CD4-positive, CD25-positive, alpha-beta regulatory T cell (primary cell): ENCODE measurements at regions not wholly inside any gene's neighbourhood (a gene's known extent, or its start where the extent isn't known, plus 50 kb on each side); places are given as distances from the start of the nearest gene placed in this dataset.

Experiments used
- ATAC-seq, 2 donors: fragments of 150-1000 bp; cut with Tn5 transposase; one replicate each; pipeline ENCODE4 v1.10.0; 2021; ENCODE audit warnings: low read depth in 2 of 2, moderate number of reproducible peaks in 2 of 2, moderate library complexity in 1 of 2
- DNase-seq, 3 donors: peaks; one replicate each; pipeline versions ENCODE4 v3.0.0 to v3.0.0-alpha.2; 2012 to 2022; ENCODE audit warnings: mixed read lengths in 1 of 3
- H3K27ac ChIP-seq: one replicate; pipeline ENCODE4 v1.7.0; 2013; ENCODE audit warnings: mild to moderate bottlenecking, low read length; ENCODE audit not compliant: insufficient read depth, poor library complexity, severe bottlenecking
- H3K27me3 ChIP-seq: one replicate; pipeline ENCODE4 v1.7.0; 2013; ENCODE audit warnings: low read length; ENCODE audit not compliant: control insufficient read depth, insufficient read depth
- H3K36me3 ChIP-seq: one replicate; pipeline ENCODE4 v1.7.0; 2013; ENCODE audit warnings: mild to moderate bottlenecking, low read length, moderate library complexity; ENCODE audit not compliant: control insufficient read depth, insufficient read depth
- H3K4me1 ChIP-seq: 2 replicates; pipeline ENCODE4 v1.7.0; 2013; ENCODE audit warnings: mild to moderate bottlenecking, low read length; ENCODE audit not compliant: insufficient read depth, control insufficient read depth, poor library complexity, severe bottlenecking
- H3K4me3 ChIP-seq: one replicate; pipeline ENCODE4 v1.7.0; 2013; ENCODE audit warnings: low read depth, mild to moderate bottlenecking, low read length, moderate library complexity
- H3K9me3 ChIP-seq, 2 experiments: 1 replicate in 1 of 2; 2 replicates in 1 of 2; pipeline ENCODE4 v1.7.0; 2013; ENCODE audit warnings: low read length in 2 of 2, mild to moderate bottlenecking in 1 of 2, moderate library complexity in 1 of 2; ENCODE audit not compliant: control insufficient read depth in 2 of 2
- H3K27ac Mint-ChIP-seq, 3 donors: one replicate each; pipeline ENCODE4 v1.8.0; 2020 to 2022; ENCODE audit warnings: mild to moderate bottlenecking in 3 of 3, mixed read lengths in 3 of 3, moderate library complexity in 2 of 3
- H3K27me3 Mint-ChIP-seq: one replicate; pipeline ENCODE4 v1.8.0; 2022; ENCODE audit warnings: mild to moderate bottlenecking, mixed read lengths
- H3K36me3 Mint-ChIP-seq: one replicate; pipeline ENCODE4 v1.8.0; 2020; ENCODE audit warnings: mixed read lengths
- H3K4me1 Mint-ChIP-seq, 4 donors: one replicate each; pipeline ENCODE4 v1.8.0; 2020 to 2022; ENCODE audit warnings: mixed read lengths in 4 of 4, mild to moderate bottlenecking in 1 of 4
- H3K4me3 Mint-ChIP-seq, 4 donors: one replicate each; pipeline ENCODE4 v1.8.0; 2020 to 2022; ENCODE audit warnings: mild to moderate bottlenecking in 4 of 4, mixed read lengths in 4 of 4, moderate library complexity in 3 of 4
- H3K9me3 Mint-ChIP-seq, 7 donors: one replicate each; pipeline ENCODE4 v1.8.0; 2020 to 2022; ENCODE audit warnings: mixed read lengths in 7 of 7, mild to moderate bottlenecking in 3 of 7, moderate library complexity in 2 of 7

GRCh38 chr18:61735564-61736102 lies 157.2 kb downstream of the RNF152 start:
- no peaks in the 10 kb centered on the region for H3K9me3 ChIP-seq
- no peak overlapping the region for H3K27ac Mint-ChIP-seq
- no peak overlapping the region for H3K4me3 ChIP-seq
- peaks cover 0 to 3% (median 0%) of the 10 kb centered on the region in 7 donors for H3K9me3 Mint-ChIP-seq
- no peaks in the 10 kb centered on the region for H3K4me1 Mint-ChIP-seq
- DNase-seq (no peak), ATAC-seq (no peak)
- H3K36me3 ChIP-seq = no peaks in the 10 kb centered on the region
- H3K36me3 Mint-ChIP-seq = no peaks in the 10 kb centered on the region
- H3K27ac ChIP-seq = no peak overlapping the region
- H3K4me1 ChIP-seq = no peaks in the 10 kb centered on the region
- H3K27me3 Mint-ChIP-seq = peaks cover 7% of the 10 kb centered on the region
- H3K27me3 ChIP-seq = no peaks in the 10 kb centered on the region
- H3K4me3 Mint-ChIP-seq = no peak overlapping the region

DNA sequence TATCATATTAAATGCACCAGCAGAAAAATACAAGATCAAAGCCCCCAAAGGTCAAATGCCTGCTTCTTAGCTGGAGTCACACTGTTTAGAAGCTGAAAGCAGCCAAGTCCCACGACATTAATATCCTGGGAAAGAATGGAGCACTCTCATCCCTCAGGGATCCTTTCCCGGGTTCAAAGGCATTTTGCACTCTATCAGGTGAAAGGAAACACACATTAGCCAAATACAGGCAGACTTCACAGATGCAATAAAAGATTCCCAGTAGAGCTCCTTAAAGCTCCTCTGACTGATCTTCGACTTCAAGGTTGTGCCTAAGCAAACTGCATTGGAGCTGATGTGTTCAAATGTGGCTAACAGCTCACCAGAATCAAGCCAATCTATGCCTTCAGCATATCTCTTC lies 158.4 kb downstream of the RNF152 start:
- no peak overlapping the region for H3K4me3 Mint-ChIP-seq
- Histone ChIP-seq H3K27me3 (no peaks in the 10 kb centered on the region), H3K36me3 (no peaks in the 10 kb centered on the region), H3K4me1 (no peaks in the 10 kb centered on the region), H3K27ac (no peak overlapping the region), H3K4me3 (no peak overlapping the region), H3K9me3 (no peaks in the 10 kb centered on the region)
- ATAC-seq (no peak), DNase-seq (no peak)
- no peaks in the 10 kb centered on the region for H3K36me3 Mint-ChIP-seq
- peaks cover 0 to 3% (median 0%) of the 10 kb centered on the region in 7 donors for H3K9me3 Mint-ChIP-seq
- peaks cover 4% of the 10 kb centered on the region for H3K27me3 Mint-ChIP-seq
- no peaks in the 10 kb centered on the region for H3K4me1 Mint-ChIP-seq
- H3K27ac Mint-ChIP-seq = no peak overlapping the region

- Mint-ChIP-seq H3K9me3 (peaks cover 0 to 3% (median 0%) of the 10 kb centered on the region in 7 donors), H3K36me3 (no peaks in the 10 kb centered on the region), H3K4me3 (no peak overlapping the region), H3K27me3 (peaks cover 4% of the 10 kb centered on the region), H3K27ac (no peak overlapping the region), H3K4me1 (no peaks in the 10 kb centered on the region)
- Histone ChIP-seq H3K27me3 (no peaks in the 10 kb centered on the region), H3K4me1 (no peaks in the 10 kb centered on the region), H3K9me3 (no peaks in the 10 kb centered on the region), H3K36me3 (no peaks in the 10 kb centered on the region), H3K27ac (no peak overlapping the region), H3K4me3 (no peak overlapping the region)
- ATAC-seq = no peak
- no peak for DNase-seq
These were observed 160.0 kb downstream of the RNF152 start for GRCh38 chr18:61732854-61733253.

DNA sequence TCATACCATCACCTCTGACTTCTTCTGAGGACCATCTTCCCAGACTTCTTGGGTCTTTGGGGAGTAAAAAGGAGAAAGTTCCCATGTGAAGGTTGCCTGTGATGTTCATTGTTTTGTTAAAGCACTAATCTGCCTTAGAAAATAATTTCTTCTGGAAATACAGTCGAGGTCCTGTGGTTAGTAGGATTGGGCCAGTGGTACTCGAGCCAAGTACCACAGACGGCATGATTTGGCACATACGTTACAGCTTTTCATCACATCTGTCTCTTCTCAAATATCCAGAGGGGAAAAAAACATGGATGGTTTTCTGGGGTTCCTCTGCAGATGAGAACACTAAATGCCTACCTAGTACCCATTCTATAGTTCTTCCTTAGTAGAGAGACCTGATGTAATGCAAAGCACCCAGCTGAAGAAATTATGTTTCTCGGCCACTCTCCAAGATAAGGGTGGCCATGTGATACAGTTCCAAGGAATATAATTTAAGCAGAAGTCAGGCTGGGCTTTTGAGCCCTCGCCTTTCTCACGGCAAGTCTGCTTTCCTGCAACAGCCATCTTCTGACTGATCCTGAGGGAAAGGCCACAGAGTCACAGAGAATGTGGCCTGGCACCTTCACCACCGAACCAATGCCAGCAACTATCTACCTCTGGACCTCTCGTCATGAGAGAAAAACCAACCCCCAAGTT lies 161.0 kb downstream of the RNF152 start:
- Histone ChIP-seq H3K27ac (no peak overlapping the region), H3K27me3 (no peaks in the 10 kb centered on the region), H3K4me1 (no peaks in the 10 kb centered on the region), H3K4me3 (no peak overlapping the region), H3K9me3 (no peaks in the 10 kb centered on the region), H3K36me3 (no peaks in the 10 kb centered on the region)
- Mint-ChIP-seq H3K4me1 (no peaks in the 10 kb centered on the region), H3K36me3 (no peaks in the 10 kb centered on the region), H3K27me3 (peaks cover 4% of the 10 kb centered on the region), H3K4me3 (no peak overlapping the region), H3K9me3 (peaks cover 0 to 3% (median 0%) of the 10 kb centered on the region in 7 donors), H3K27ac (no peak overlapping the region)
- ATAC-seq (no peak), DNase-seq (no peak)

DNA sequence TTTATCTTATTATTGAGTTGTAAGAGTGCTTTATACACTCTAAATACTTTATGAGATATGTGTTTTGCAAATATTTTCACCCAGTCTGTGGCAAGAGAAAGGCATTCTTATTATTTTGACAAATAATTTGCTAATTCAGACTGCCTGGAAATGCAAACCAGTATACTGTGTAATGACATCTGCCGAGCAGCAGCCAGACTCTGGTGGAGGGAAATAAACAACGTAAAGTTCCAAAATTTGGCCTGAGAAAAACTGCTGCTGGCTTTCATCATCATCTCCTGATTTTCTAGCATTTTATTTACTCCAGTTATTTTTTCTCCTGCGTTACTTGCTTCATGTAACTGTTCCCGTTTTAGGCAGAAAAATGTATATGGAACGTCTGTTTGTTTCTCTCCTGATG lies 161.6 kb downstream of the RNF152 start:
- no peak overlapping the region for H3K27ac Mint-ChIP-seq
- no peak for DNase-seq
- Histone ChIP-seq H3K4me1 (no peaks in the 10 kb centered on the region), H3K27me3 (no peaks in the 10 kb centered on the region), H3K27ac (no peak overlapping the region), H3K9me3 (no peaks in the 10 kb centered on the region), H3K36me3 (no peaks in the 10 kb centered on the region), H3K4me3 (no peak overlapping the region)
- no peak for ATAC-seq
- H3K27me3 Mint-ChIP-seq = peaks cover 4% of the 10 kb centered on the region
- H3K36me3 Mint-ChIP-seq = no peaks in the 10 kb centered on the region
- H3K9me3 Mint-ChIP-seq = peaks cover 0 to 3% (median 0%) of the 10 kb centered on the region in 7 donors
- H3K4me3 Mint-ChIP-seq = no peak overlapping the region
- no peaks in the 10 kb centered on the region for H3K4me1 Mint-ChIP-seq

- Histone ChIP-seq H3K36me3 (no peaks in the 10 kb centered on the region), H3K4me3 (no peak overlapping the region), H3K4me1 (no peaks in the 10 kb centered on the region), H3K27me3 (no peaks in the 10 kb centered on the region), H3K9me3 (no peaks in the 10 kb centered on the region), H3K27ac (no peak overlapping the region)
- no peak overlapping the region for H3K4me3 Mint-ChIP-seq
- peaks cover 0 to 3% (median 0%) of the 10 kb centered on the region in 7 donors for H3K9me3 Mint-ChIP-seq
- ATAC-seq (no peak), DNase-seq (no peak)
- no peaks in the 10 kb centered on the region for H3K4me1 Mint-ChIP-seq
- no peaks in the 10 kb centered on the region for H3K27me3 Mint-ChIP-seq
- no peaks in the 10 kb centered on the region for H3K36me3 Mint-ChIP-seq
- no peak overlapping the region for H3K27ac Mint-ChIP-seq
These were observed 163.5 kb downstream of the RNF152 start for GRCh38 chr18:61729322-61729721.

GRCh38 chr18:61727241-61728193 lies 165.3 kb downstream of the RNF152 start:
- Histone ChIP-seq H3K4me1 (no peaks in the 10 kb centered on the region), H3K27ac (no peak overlapping the region), H3K4me3 (no peak overlapping the region), H3K27me3 (no peaks in the 10 kb centered on the region), H3K9me3 (no peaks in the 10 kb centered on the region), H3K36me3 (no peaks in the 10 kb centered on the region)
- H3K4me3 Mint-ChIP-seq = no peak overlapping the region
- H3K27ac Mint-ChIP-seq = no peak overlapping the region
- H3K4me1 Mint-ChIP-seq = no peaks in the 10 kb centered on the region
- peaks cover 0 to 3% (median 0%) of the 10 kb centered on the region in 7 donors for H3K9me3 Mint-ChIP-seq
- ATAC-seq (no peak), DNase-seq (no peak)
- H3K27me3 Mint-ChIP-seq = no peaks in the 10 kb centered on the region
- H3K36me3 Mint-ChIP-seq = no peaks in the 10 kb centered on the region
